ENCODE measurements at regions not wholly inside any gene's neighbourhood (a gene's known extent, or its start where the extent isn't known, plus 50 kb on each side); places are given as distances from the start of the nearest gene placed in this dataset.
A peak's percentile ranks its signal among the peaks of the same experiment; 100 is the strongest.

- Mint-ChIP-seq H3K9me3 (no peaks in the 10 kb centered on the region), H3K36me3 (ENCODE audit: low read depth) (no peaks in the 10 kb centered on the region), H3K27ac (ENCODE audit: unreplicated experiment) (peak overlapping the region; percentile 93), H3K27me3 (ENCODE audit: low read depth) (no peaks in the 10 kb centered on the region), H3K4me3 (no peak overlapping the region), H3K4me1 (no peaks in the 10 kb centered on the region)
- no peak for DNase-seq (ENCODE audit: low read depth, low spot score)
- TF ChIP-seq, protein P1, sequence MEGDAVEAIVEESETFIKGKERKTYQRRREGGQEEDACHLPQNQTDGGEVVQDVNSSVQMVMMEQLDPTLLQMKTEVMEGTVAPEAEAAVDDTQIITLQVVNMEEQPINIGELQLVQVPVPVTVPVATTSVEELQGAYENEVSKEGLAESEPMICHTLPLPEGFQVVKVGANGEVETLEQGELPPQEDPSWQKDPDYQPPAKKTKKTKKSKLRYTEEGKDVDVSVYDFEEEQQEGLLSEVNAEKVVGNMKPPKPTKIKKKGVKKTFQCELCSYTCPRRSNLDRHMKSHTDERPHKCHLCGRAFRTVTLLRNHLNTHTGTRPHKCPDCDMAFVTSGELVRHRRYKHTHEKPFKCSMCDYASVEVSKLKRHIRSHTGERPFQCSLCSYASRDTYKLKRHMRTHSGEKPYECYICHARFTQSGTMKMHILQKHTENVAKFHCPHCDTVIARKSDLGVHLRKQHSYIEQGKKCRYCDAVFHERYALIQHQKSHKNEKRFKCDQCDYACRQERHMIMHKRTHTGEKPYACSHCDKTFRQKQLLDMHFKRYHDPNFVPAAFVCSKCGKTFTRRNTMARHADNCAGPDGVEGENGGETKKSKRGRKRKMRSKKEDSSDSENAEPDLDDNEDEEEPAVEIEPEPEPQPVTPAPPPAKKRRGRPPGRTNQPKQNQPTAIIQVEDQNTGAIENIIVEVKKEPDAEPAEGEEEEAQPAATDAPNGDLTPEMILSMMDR (conservative IDR thresholded peaks at IDR 0.05): no peak
Measured at GRCh38 chrX:1720836-1721235, 106.0 kb downstream of the ASMT start.

DNA sequence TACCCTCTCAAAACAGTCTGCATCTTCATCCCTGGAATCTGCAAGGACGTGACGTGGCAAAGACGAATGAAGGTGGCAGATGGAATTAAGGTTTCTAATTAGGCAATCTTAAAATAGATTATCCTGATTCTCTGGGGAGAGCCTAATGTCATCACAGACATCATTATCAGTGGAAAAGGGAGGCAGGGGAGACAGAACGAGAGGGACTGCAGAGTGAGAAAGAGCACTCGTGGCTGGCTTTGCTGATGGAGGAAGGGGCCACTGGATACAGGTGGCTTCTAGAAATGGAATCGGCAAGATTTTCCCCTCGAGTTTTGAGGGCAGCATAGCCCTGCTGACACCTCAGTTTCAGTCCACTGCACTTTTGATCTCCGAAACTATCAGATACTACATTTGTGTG is 110.6 kb downstream of the ASMT start:
- Mint-ChIP-seq H3K27ac (ENCODE audit: unreplicated experiment) (no peak overlapping the region), H3K4me3 (no peak overlapping the region), H3K27me3 (ENCODE audit: low read depth) (no peaks in the 10 kb centered on the region), H3K36me3 (ENCODE audit: low read depth) (no peaks in the 10 kb centered on the region), H3K9me3 (no peaks in the 10 kb centered on the region), H3K4me1 (no peaks in the 10 kb centered on the region)
- TF ChIP-seq, protein P1 (conservative IDR thresholded peaks at IDR 0.05): no peak
- no peak for DNase-seq (ENCODE audit: low read depth, low spot score)

DNA sequence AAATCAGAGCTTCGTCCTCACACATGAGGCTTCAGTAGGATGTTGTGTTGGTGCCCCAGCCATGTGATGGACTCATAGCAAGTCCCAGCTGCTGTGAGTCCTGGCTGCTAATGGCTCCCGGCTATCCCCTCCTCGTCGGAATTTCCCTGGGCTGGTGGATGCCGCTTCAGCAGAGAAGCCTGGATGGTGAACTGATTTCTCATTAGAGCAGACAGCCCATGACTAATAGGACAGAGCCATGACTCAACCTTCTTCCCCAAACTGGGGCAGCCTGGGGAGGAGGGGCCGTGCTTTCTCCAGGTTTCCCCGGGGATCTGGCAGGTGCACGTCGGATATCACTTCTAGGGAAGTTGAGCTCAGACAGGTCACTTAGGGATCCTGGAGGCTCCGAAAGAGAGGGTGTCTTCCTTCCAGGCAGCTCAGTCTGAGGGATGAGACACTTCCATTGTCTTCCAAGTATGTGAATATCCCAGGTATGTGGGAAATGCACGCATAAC is 112.7 kb downstream of the ASMT start:
- no peaks in the 10 kb centered on the region for H3K36me3 Mint-ChIP-seq (ENCODE audit: low read depth)
- no peak overlapping the region for H3K27ac Mint-ChIP-seq (ENCODE audit: unreplicated experiment)
- H3K4me1 Mint-ChIP-seq: no peaks in the 10 kb centered on the region
- no peaks in the 10 kb centered on the region for H3K9me3 Mint-ChIP-seq
- no peak overlapping the region for H3K4me3 Mint-ChIP-seq
- no peaks in the 10 kb centered on the region for H3K27me3 Mint-ChIP-seq (ENCODE audit: low read depth)
- TF ChIP-seq, protein P1 (conservative IDR thresholded peaks at IDR 0.05): no peak
- no peak for DNase-seq (ENCODE audit: low read depth, low spot score)

GRCh38 chrX:1734806-1735205 is 119.9 kb downstream of the ASMT start:
- TF ChIP-seq, protein P1 (conservative IDR thresholded peaks at IDR 0.05): no peak
- Mint-ChIP-seq H3K36me3 (ENCODE audit: low read depth) (no peaks in the 10 kb centered on the region), H3K27me3 (ENCODE audit: low read depth) (no peaks in the 10 kb centered on the region), H3K4me1 (peaks cover 7% of the 10 kb centered on the region), H3K9me3 (peaks cover 2% of the 10 kb centered on the region), H3K27ac (ENCODE audit: unreplicated experiment) (no peak overlapping the region), H3K4me3 (no peak overlapping the region)
- DNase-seq (ENCODE audit: low read depth, low spot score): no peak

- Mint-ChIP-seq H3K36me3 (ENCODE audit: low read depth) (peaks cover 2% of the 10 kb centered on the region), H3K4me3 (no peak overlapping the region), H3K9me3 (peaks cover 13% of the 10 kb centered on the region), H3K27me3 (ENCODE audit: low read depth) (peaks cover 6% of the 10 kb centered on the region), H3K4me1 (peaks cover 12% of the 10 kb centered on the region), H3K27ac (ENCODE audit: unreplicated experiment) (peak overlapping the region; percentile 27)
- TF ChIP-seq, protein P1 (conservative IDR thresholded peaks at IDR 0.05): no peak
- DNase-seq (ENCODE audit: low read depth, low spot score): no peak
Measured at GRCh38 chrX:1741816-1742394, 127.0 kb downstream of the ASMT start.
